ENCODE measurements at regions not wholly inside any gene's neighbourhood (a gene's known extent, or its start where the extent isn't known, plus 50 kb on each side); places are given as distances from the start of the nearest gene placed in this dataset.

DNA sequence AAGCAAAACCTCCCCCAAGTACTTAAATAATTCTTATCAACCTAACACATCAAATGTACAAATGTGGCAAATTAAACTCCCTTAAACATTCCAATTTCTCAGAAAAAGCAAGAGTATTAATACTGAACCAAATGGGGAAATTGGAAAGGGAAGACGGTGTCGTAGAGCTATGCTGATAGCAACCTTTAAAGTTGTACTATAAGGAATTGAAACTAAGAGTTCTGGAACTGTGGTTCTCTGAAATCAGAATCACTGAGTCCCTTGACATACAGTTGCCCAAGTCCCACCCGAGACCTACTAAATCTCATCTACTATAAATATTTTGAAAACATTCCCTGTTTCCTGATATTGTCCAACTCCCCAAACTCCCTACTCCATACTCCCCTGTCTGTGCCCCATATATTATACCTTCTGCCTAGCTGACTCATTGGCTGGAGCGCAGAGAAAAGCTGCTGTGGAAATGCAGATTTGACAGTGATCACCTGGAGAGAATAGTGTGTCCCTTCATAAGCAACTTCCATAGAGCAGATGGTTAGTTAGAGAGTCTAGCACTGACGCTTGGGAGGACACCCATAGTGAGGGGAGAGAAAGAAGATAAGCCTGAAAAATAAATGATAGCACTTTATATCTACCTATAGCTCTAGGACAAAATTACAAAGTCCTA, 51.4 kb upstream of the ITM2B start:
- H3K4me1 ChIP-seq (ENCODE audit: insufficient read depth, insufficient read length) = no peaks in the 10 kb centered on the region
- H3K4me3 ChIP-seq (ENCODE audit: insufficient read length, low read depth) = no peak overlapping the region
- H3K9ac ChIP-seq (ENCODE audit: insufficient read length, low read depth) = no peak overlapping the region
- no peak for TF ChIP-seq SUZ12 (IDR thresholded peaks at IDR 0.05; ENCODE audit: extremely low read depth, insufficient read depth, insufficient read length)
- TF ChIP-seq YY1 (IDR thresholded peaks at IDR 0.05; ENCODE audit: insufficient read depth, insufficient read length) = no peak
- no peak for TF ChIP-seq ZNF274 (IDR thresholded peaks at IDR 0.05; ENCODE audit: low read depth, low read length)
- no peak for DNase-seq (ENCODE audit: low read depth, low spot score)
- H3K36me3 ChIP-seq (ENCODE audit: insufficient read depth, insufficient read length, low read length) = no peaks in the 10 kb centered on the region
- no peaks in the 10 kb centered on the region for H3K27me3 ChIP-seq (ENCODE audit: insufficient read depth, insufficient read length)
- no peaks in the 10 kb centered on the region for H3K9me3 ChIP-seq (ENCODE audit: insufficient read depth, low read length)

DNA sequence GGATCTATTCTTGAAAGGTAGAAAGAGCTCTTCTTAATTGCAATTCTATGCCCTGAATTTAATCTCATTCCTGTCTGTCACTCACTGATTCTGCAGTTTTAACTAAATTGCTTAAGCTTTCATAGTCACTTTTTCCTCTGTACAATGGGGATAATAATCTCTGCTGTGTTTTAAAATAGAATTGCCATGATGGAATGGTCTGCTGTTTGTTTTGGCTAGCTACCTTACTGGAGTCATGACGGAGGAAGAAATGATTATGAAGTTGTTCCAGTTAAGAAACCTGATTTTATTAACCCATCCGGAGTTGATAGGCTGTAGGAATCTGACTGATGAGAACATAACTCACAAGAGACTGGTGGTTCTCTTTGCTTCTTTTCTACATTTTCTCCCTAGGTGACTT, 54.9 kb upstream of the ITM2B start:
- Histone ChIP-seq H3K9ac (ENCODE audit: insufficient read length, low read depth) (no peak overlapping the region), H3K27me3 (ENCODE audit: insufficient read depth, insufficient read length) (no peaks in the 10 kb centered on the region), H3K4me1 (ENCODE audit: insufficient read depth, insufficient read length) (no peaks in the 10 kb centered on the region), H3K36me3 (ENCODE audit: insufficient read depth, insufficient read length, low read length) (no peaks in the 10 kb centered on the region), H3K4me3 (ENCODE audit: insufficient read length, low read depth) (no peak overlapping the region), H3K9me3 (ENCODE audit: insufficient read depth, low read length) (no peaks in the 10 kb centered on the region)
- no peak for DNase-seq (ENCODE audit: low read depth, low spot score)
- TF ChIP-seq ZNF274 (IDR thresholded peaks at IDR 0.05; ENCODE audit: low read depth, low read length) = no peak
- TF ChIP-seq SUZ12 (IDR thresholded peaks at IDR 0.05; ENCODE audit: extremely low read depth, insufficient read depth, insufficient read length) = no peak

GRCh38 chr13:48176781-48177180, 56.2 kb upstream of the ITM2B start:
- TF ChIP-seq ZNF274 (IDR thresholded peaks at IDR 0.05; ENCODE audit: low read depth, low read length) = no peak
- no peak for TF ChIP-seq YY1 (IDR thresholded peaks at IDR 0.05; ENCODE audit: insufficient read depth, insufficient read length)
- TF ChIP-seq SUZ12 (IDR thresholded peaks at IDR 0.05; ENCODE audit: extremely low read depth, insufficient read depth, insufficient read length) = no peak
- Histone ChIP-seq H3K4me1 (ENCODE audit: insufficient read depth, insufficient read length) (no peaks in the 10 kb centered on the region), H3K36me3 (ENCODE audit: insufficient read depth, insufficient read length, low read length) (no peaks in the 10 kb centered on the region), H3K9me3 (ENCODE audit: insufficient read depth, low read length) (no peaks in the 10 kb centered on the region), H3K9ac (ENCODE audit: insufficient read length, low read depth) (no peak overlapping the region), H3K27me3 (ENCODE audit: insufficient read depth, insufficient read length) (no peaks in the 10 kb centered on the region), H3K4me3 (ENCODE audit: insufficient read length, low read depth) (no peak overlapping the region)
- no peak for DNase-seq (ENCODE audit: low read depth, low spot score)

- DNase-seq (ENCODE audit: low read depth, low spot score) = no peak
- H3K9me3 ChIP-seq (ENCODE audit: insufficient read depth, low read length) = no peaks in the 10 kb centered on the region
- H3K9ac ChIP-seq (ENCODE audit: insufficient read length, low read depth) = no peak overlapping the region
- no peaks in the 10 kb centered on the region for H3K36me3 ChIP-seq (ENCODE audit: insufficient read depth, insufficient read length, low read length)
- TF ChIP-seq ZNF274 (IDR thresholded peaks at IDR 0.05; ENCODE audit: low read depth, low read length) (no peak), YY1 (IDR thresholded peaks at IDR 0.05; ENCODE audit: insufficient read depth, insufficient read length) (no peak), SUZ12 (IDR thresholded peaks at IDR 0.05; ENCODE audit: extremely low read depth, insufficient read depth, insufficient read length) (no peak)
- no peaks in the 10 kb centered on the region for H3K4me1 ChIP-seq (ENCODE audit: insufficient read depth, insufficient read length)
- H3K27me3 ChIP-seq (ENCODE audit: insufficient read depth, insufficient read length) = no peaks in the 10 kb centered on the region
- no peak overlapping the region for H3K4me3 ChIP-seq (ENCODE audit: insufficient read length, low read depth)
These were observed 57.8 kb upstream of the ITM2B start for GRCh38 chr13:48175185-48175584.

DNA sequence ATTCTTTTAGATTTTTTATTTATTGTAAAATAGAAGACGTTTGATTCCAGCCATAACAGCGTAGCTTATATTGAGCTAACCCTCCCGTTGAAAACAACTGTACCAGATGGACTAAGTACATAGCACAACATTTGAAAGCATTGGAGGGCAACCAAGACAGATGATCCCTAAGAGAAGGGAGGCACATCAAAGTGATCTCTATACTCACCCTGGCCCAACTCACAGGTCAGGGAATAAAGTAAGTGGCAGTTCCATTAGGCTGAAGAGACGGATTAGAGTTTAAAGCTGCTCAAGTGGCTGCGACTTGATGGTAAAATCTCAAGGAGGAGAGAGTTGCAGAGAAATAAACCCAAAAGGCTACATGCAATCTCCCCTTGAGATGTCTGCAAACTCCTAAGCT, 65.1 kb upstream of the ITM2B start:
- no peak overlapping the region for H3K9ac ChIP-seq (ENCODE audit: insufficient read length, low read depth)
- H3K4me1 ChIP-seq (ENCODE audit: insufficient read depth, insufficient read length) = peaks cover 2% of the 10 kb centered on the region
- no peaks in the 10 kb centered on the region for H3K36me3 ChIP-seq (ENCODE audit: insufficient read depth, insufficient read length, low read length)
- no peaks in the 10 kb centered on the region for H3K9me3 ChIP-seq (ENCODE audit: insufficient read depth, low read length)
- TF ChIP-seq SUZ12 (IDR thresholded peaks at IDR 0.05; ENCODE audit: extremely low read depth, insufficient read depth, insufficient read length) (no peak), ZNF274 (IDR thresholded peaks at IDR 0.05; ENCODE audit: low read depth, low read length) (no peak)
- DNase-seq (ENCODE audit: low read depth, low spot score) = no peak
- H3K27me3 ChIP-seq (ENCODE audit: insufficient read depth, insufficient read length) = no peaks in the 10 kb centered on the region
- H3K4me3 ChIP-seq (ENCODE audit: insufficient read length, low read depth) = no peak overlapping the region

DNA sequence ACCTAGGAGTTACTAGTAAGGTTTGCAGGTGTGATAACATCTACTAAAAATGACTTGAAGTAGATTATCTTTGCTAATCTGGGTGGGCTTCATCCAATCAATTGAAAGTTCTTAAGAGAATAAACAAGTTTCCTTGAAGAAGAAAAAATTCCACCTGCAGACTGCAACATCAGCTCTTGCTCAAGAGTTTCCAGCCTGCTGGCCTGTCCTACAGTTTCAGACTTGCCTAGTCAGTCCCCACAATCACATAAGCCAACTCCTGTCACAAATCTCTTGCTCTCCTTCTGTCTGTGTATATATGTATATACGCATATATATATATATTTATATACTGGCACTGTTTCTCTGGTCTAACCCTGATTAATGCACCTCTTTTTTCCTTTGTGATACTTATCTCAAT, 67.3 kb upstream of the ITM2B start:
- no peak for DNase-seq (ENCODE audit: low read depth, low spot score)
- Histone ChIP-seq H3K36me3 (ENCODE audit: insufficient read depth, insufficient read length, low read length) (no peaks in the 10 kb centered on the region), H3K4me3 (ENCODE audit: insufficient read length, low read depth) (no peak overlapping the region), H3K9ac (ENCODE audit: insufficient read length, low read depth) (no peak overlapping the region), H3K27me3 (ENCODE audit: insufficient read depth, insufficient read length) (no peaks in the 10 kb centered on the region), H3K4me1 (ENCODE audit: insufficient read depth, insufficient read length) (peaks cover 2% of the 10 kb centered on the region), H3K9me3 (ENCODE audit: insufficient read depth, low read length) (no peaks in the 10 kb centered on the region)
- TF ChIP-seq SUZ12 (IDR thresholded peaks at IDR 0.05; ENCODE audit: extremely low read depth, insufficient read depth, insufficient read length) = no peak
- TF ChIP-seq YY1 (IDR thresholded peaks at IDR 0.05; ENCODE audit: insufficient read depth, insufficient read length) = no peak
- no peak for TF ChIP-seq ZNF274 (IDR thresholded peaks at IDR 0.05; ENCODE audit: low read depth, low read length)

DNA sequence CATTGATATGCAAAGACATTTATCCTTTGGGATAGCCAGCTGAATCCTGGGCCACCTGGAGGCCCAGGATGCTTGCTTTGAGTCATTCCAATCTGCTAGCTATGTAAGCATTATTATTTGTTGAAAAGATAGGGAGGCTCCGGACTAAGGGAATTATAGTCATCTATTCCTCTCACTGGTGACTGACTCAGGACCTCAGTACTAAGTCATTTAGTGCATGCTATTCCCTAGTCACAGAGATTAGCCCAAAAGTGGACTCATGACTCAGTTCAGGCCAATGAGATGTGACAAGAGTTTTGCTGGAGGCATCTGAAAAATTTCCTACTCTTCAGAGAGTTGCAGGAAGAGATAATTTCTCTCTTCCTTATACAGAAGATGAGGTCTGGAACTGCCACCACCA, 67.9 kb upstream of the ITM2B start:
- H3K36me3 ChIP-seq (ENCODE audit: insufficient read depth, insufficient read length, low read length) = no peaks in the 10 kb centered on the region
- H3K9ac ChIP-seq (ENCODE audit: insufficient read length, low read depth) = no peak overlapping the region
- H3K4me1 ChIP-seq (ENCODE audit: insufficient read depth, insufficient read length) = peaks cover 2% of the 10 kb centered on the region
- no peak overlapping the region for H3K4me3 ChIP-seq (ENCODE audit: insufficient read length, low read depth)
- no peaks in the 10 kb centered on the region for H3K27me3 ChIP-seq (ENCODE audit: insufficient read depth, insufficient read length)
- H3K9me3 ChIP-seq (ENCODE audit: insufficient read depth, low read length) = no peaks in the 10 kb centered on the region
- TF ChIP-seq SUZ12 (IDR thresholded peaks at IDR 0.05; ENCODE audit: extremely low read depth, insufficient read depth, insufficient read length) (no peak), ZNF274 (IDR thresholded peaks at IDR 0.05; ENCODE audit: low read depth, low read length) (no peak), YY1 (IDR thresholded peaks at IDR 0.05; ENCODE audit: insufficient read depth, insufficient read length) (no peak)
- DNase-seq (ENCODE audit: low read depth, low spot score) = no peak
